Parathyroid adenoma (tissue), 2 donors: ENCODE measurements at regions not wholly inside any gene's neighbourhood (a gene's known extent, or its start where the extent isn't known, plus 50 kb on each side); places are given as distances from the start of the nearest gene placed in this dataset.

ENCODE experiments used
- H2AFZ ChIP-seq: fragments of 300-600 bp; sonication (generic); one replicate; pipeline ENCODE4 v1.7.0; 2017; ENCODE audit warnings: antibody characterized with exemption, mild to moderate bottlenecking
- H3K27ac ChIP-seq: fragments of 300-600 bp; sonication (generic); one replicate; pipeline ENCODE4 v1.7.0; 2017
- H3K27me3 ChIP-seq: fragments of 300-600 bp; sonication (generic); one replicate; pipeline ENCODE4 v1.7.0; 2017; ENCODE audit warnings: low read length; ENCODE audit not compliant: control insufficient read depth, insufficient read depth
- H3K36me3 ChIP-seq: fragments of 300-600 bp; sonication (generic); one replicate; pipeline ENCODE4 v1.7.0; 2017; ENCODE audit warnings: low read length; ENCODE audit not compliant: control insufficient read depth, insufficient read depth
- H3K4me1 ChIP-seq: fragments of 300-600 bp; sonication (generic); one replicate; pipeline ENCODE4 v1.7.0; 2017; ENCODE audit warnings: control low read depth
- H3K4me2 ChIP-seq: fragments of 300-600 bp; sonication (generic); one replicate; pipeline ENCODE4 v1.7.0; 2017; ENCODE audit warnings: low read length
- H3K4me3 ChIP-seq: fragments of 300-600 bp; sonication (generic); one replicate; pipeline ENCODE4 v1.7.0; 2017; ENCODE audit warnings: low read depth, low read length
- H3K79me2 ChIP-seq: fragments of 300-600 bp; sonication (generic); one replicate; pipeline ENCODE4 v1.7.0; 2017; ENCODE audit warnings: control low read depth
- H3K9ac ChIP-seq: fragments of 300-600 bp; sonication (generic); one replicate; pipeline ENCODE4 v1.7.0; 2017; ENCODE audit warnings: mild to moderate bottlenecking
- H3K9me3 ChIP-seq: fragments of 300-600 bp; sonication (generic); one replicate; pipeline ENCODE4 v1.7.0; 2017; ENCODE audit warnings: low read length; ENCODE audit not compliant: control insufficient read depth
- TF ChIP-seq, protein P1 (sequence below): fragments of 300-600 bp; sonication (generic); IDR thresholded peaks from one replicate; pipeline ENCODE4 v1.7.0; 2017; ENCODE audit warnings: antibody characterized with exemption, mild to moderate bottlenecking
- donor health status: primary hyperparathyroidism.

- H3K79me2 ChIP-seq, result peaks cover 2% of the 10 kb centered on the region
- no peak overlapping the region for H3K4me3 ChIP-seq
- H3K27ac ChIP-seq, result peak overlapping the region; percentile 75
- TF ChIP-seq, protein P1, sequence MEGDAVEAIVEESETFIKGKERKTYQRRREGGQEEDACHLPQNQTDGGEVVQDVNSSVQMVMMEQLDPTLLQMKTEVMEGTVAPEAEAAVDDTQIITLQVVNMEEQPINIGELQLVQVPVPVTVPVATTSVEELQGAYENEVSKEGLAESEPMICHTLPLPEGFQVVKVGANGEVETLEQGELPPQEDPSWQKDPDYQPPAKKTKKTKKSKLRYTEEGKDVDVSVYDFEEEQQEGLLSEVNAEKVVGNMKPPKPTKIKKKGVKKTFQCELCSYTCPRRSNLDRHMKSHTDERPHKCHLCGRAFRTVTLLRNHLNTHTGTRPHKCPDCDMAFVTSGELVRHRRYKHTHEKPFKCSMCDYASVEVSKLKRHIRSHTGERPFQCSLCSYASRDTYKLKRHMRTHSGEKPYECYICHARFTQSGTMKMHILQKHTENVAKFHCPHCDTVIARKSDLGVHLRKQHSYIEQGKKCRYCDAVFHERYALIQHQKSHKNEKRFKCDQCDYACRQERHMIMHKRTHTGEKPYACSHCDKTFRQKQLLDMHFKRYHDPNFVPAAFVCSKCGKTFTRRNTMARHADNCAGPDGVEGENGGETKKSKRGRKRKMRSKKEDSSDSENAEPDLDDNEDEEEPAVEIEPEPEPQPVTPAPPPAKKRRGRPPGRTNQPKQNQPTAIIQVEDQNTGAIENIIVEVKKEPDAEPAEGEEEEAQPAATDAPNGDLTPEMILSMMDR, result no peak
- no peak overlapping the region for H2AFZ ChIP-seq
- H3K9me3 ChIP-seq, result no peaks in the 10 kb centered on the region
- no peak overlapping the region for H3K9ac ChIP-seq
- peaks cover 36% of the 10 kb centered on the region for H3K4me1 ChIP-seq
- H3K27me3 ChIP-seq, result no peaks in the 10 kb centered on the region
- H3K36me3 ChIP-seq, result no peaks in the 10 kb centered on the region
- peak overlapping the region; percentile 14 for H3K4me2 ChIP-seq
These were observed 65.8 kb upstream of the LEKR1 start for GRCh38 chr3:156760333-156760732.

DNA sequence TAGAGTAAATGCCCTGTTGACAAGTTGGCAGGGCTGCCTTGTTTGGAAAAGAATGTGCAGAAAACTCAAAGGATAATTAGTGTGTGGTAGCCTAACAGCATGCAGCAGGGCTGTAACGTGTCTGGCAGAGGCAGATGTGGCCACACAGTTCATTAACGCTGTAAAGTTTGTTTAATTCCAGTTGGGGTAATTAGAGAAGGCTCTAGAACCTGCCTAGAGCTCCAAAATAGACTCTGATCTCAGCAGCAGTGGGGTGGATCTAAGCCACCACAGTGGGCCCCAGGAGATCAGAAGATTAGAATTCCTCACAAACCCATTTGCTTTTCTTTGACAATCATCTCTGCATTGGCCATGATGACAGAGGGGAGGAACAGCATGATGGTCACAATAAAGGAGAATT, 65.1 kb upstream of the LEKR1 start:
- no peak overlapping the region for H3K4me3 ChIP-seq
- no peak overlapping the region for H3K9ac ChIP-seq
- H3K27me3 ChIP-seq, result no peaks in the 10 kb centered on the region
- TF ChIP-seq, protein P1, result no peak
- peak overlapping the region; percentile 39 for H2AFZ ChIP-seq
- H3K27ac ChIP-seq, result peak overlapping the region; percentile 75
- H3K79me2 ChIP-seq, result peaks cover 2% of the 10 kb centered on the region
- peaks cover 36% of the 10 kb centered on the region for H3K4me1 ChIP-seq
- H3K9me3 ChIP-seq, result no peaks in the 10 kb centered on the region
- H3K36me3 ChIP-seq, result no peaks in the 10 kb centered on the region
- peak overlapping the region; percentile 14 for H3K4me2 ChIP-seq

- Histone ChIP-seq H3K79me2 (peaks cover 7% of the 10 kb centered on the region), H3K9ac (no peak overlapping the region), H3K4me2 (peak overlapping the region; percentile 1), H3K27ac (peak overlapping the region; percentile 75), H3K36me3 (no peaks in the 10 kb centered on the region), H3K4me1 (peaks cover 43% of the 10 kb centered on the region), H2AFZ (no peak overlapping the region), H3K27me3 (no peaks in the 10 kb centered on the region), H3K9me3 (no peaks in the 10 kb centered on the region), H3K4me3 (no peak overlapping the region)
- TF ChIP-seq, protein P1, result peak; percentile 47
These were observed 64.3 kb upstream of the LEKR1 start for GRCh38 chr3:156761713-156762451.

- H3K27ac ChIP-seq, result peak overlapping the region; percentile 75
- H3K9me3 ChIP-seq, result no peaks in the 10 kb centered on the region
- H3K36me3 ChIP-seq, result no peaks in the 10 kb centered on the region
- peaks cover 45% of the 10 kb centered on the region for H3K4me1 ChIP-seq
- peaks cover 11% of the 10 kb centered on the region for H3K79me2 ChIP-seq
- no peak overlapping the region for H3K9ac ChIP-seq
- no peak overlapping the region for H3K4me2 ChIP-seq
- peak overlapping the region; percentile 13 for H2AFZ ChIP-seq
- TF ChIP-seq, protein P1, result no peak
- no peaks in the 10 kb centered on the region for H3K27me3 ChIP-seq
- H3K4me3 ChIP-seq, result no peak overlapping the region
These were observed 63.4 kb upstream of the LEKR1 start for GRCh38 chr3:156762631-156763185.
